ENCODE measurements at regions not wholly inside any gene's neighbourhood (a gene's known extent, or its start where the extent isn't known, plus 50 kb on each side); places are given as distances from the start of the nearest gene placed in this dataset.
"Not testable (repeated sequence)": the region's sequence is repeated elsewhere in the genome, so short reads cannot be mapped to it uniquely, and the experiment has no call there.

GRCh38 chrX:51215266-51215665 is 117.4 kb upstream of the NUDT10 start:
- no peak overlapping the region for H3K4me3 Mint-ChIP-seq
- no peaks in the 10 kb centered on the region for H3K9me3 Mint-ChIP-seq
- H3K4me1 Mint-ChIP-seq: no peaks in the 10 kb centered on the region
- H3K27me3 Mint-ChIP-seq: no peaks in the 10 kb centered on the region
- no peak overlapping the region for H3K27ac Mint-ChIP-seq
- H3K36me3 Mint-ChIP-seq: peaks cover 13% of the 10 kb centered on the region

GRCh38 chrX:51215856-51216255 is 116.8 kb upstream of the NUDT10 start:
- Mint-ChIP-seq H3K27ac (no peak overlapping the region), H3K36me3 (peaks cover 13% of the 10 kb centered on the region), H3K27me3 (no peaks in the 10 kb centered on the region), H3K4me1 (no peaks in the 10 kb centered on the region), H3K4me3 (no peak overlapping the region), H3K9me3 (no peaks in the 10 kb centered on the region)

- no peak overlapping the region for H3K27ac Mint-ChIP-seq
- H3K9me3 Mint-ChIP-seq: peaks cover 14% of the 10 kb centered on the region
- H3K4me1 Mint-ChIP-seq: peaks cover 11% of the 10 kb centered on the region
- H3K4me3 Mint-ChIP-seq: no peak overlapping the region
- no peaks in the 10 kb centered on the region for H3K27me3 Mint-ChIP-seq
- H3K36me3 Mint-ChIP-seq: peaks cover 50% of the 10 kb centered on the region
Observed at GRCh38 chrX:51242212-51242611, 90.4 kb upstream of the NUDT10 start.

GRCh38 chrX:51257490-51257889 is 75.1 kb upstream of the NUDT10 start:
- H3K36me3 Mint-ChIP-seq: peaks cover 2% of the 10 kb centered on the region
- H3K9me3 Mint-ChIP-seq: no peaks in the 10 kb centered on the region
- H3K27ac Mint-ChIP-seq: no peak overlapping the region
- H3K4me3 Mint-ChIP-seq: no peak overlapping the region
- H3K27me3 Mint-ChIP-seq: no peaks in the 10 kb centered on the region
- H3K4me1 Mint-ChIP-seq: no peaks in the 10 kb centered on the region

- H3K27me3 Mint-ChIP-seq, H3K9me3 Mint-ChIP-seq, H3K4me1 Mint-ChIP-seq, H3K4me3 Mint-ChIP-seq, H3K27ac Mint-ChIP-seq: not testable (repeated sequence)
- peaks cover 10% of the 10 kb centered on the region for H3K36me3 Mint-ChIP-seq
Observed at GRCh38 chrX:51262271-51262670, 70.4 kb upstream of the NUDT10 start.

- Mint-ChIP-seq H3K9me3 (no peaks in the 10 kb centered on the region), H3K4me3 (no peak overlapping the region), H3K36me3 (peaks cover 12% of the 10 kb centered on the region), H3K27me3 (no peaks in the 10 kb centered on the region), H3K4me1 (no peaks in the 10 kb centered on the region), H3K27ac (no peak overlapping the region)
Observed at GRCh38 chrX:51272638-51273037, 60.0 kb upstream of the NUDT10 start.

- no peaks in the 10 kb centered on the region for H3K27me3 Mint-ChIP-seq
- no peaks in the 10 kb centered on the region for H3K9me3 Mint-ChIP-seq
- H3K4me3 Mint-ChIP-seq: no peak overlapping the region
- H3K4me1 Mint-ChIP-seq: no peaks in the 10 kb centered on the region
- H3K36me3 Mint-ChIP-seq: peaks cover 5% of the 10 kb centered on the region
- no peak overlapping the region for H3K27ac Mint-ChIP-seq
Observed at GRCh38 chrX:51281758-51282318, 50.8 kb upstream of the NUDT10 start.
